ENCODE measurements at regions not wholly inside any gene's neighbourhood (a gene's known extent, or its start where the extent isn't known, plus 50 kb on each side); places are given as distances from the start of the nearest gene placed in this dataset.
"Not testable (repeated sequence)": the region's sequence is repeated elsewhere in the genome, so short reads cannot be mapped to it uniquely, and the experiment has no call there.

DNA sequence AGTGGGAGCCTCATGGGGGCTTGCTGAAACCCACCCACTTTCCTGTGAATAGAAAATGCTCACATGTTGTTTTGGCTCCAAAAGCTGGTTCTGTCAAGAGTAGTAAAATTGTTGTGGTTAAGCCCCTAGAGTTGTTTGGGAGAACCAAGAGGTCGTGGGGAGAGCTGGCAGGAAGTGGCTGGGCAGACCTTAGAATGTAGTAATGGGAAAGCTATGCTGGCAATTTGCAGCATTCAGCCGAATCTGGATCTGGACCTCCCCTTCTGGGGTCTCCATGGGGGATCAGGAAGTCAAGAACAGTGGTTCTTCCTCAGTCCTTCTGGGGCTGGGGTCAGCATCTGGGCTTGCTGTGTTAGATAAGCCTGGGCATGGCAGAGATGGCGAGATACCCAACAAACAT, 150.6 kb upstream of the TBX3 start (continued):
- TF ChIP-seq ZFP1 (CRISPR knock-in tag; IDR thresholded peaks at IDR 0.05) (no peak), CBX3 (IDR thresholded peaks at IDR 0.05; ENCODE audit: borderline replicate concordance in 1 of 2, low read length in 2 of 2) (no peak), NR3C1 (CRISPR knock-in tag; IDR thresholded peaks at IDR 0.05) (no peak), ILF3 (IDR thresholded peaks at IDR 0.05; ENCODE audit: borderline replicate concordance) (no peak), MTA1 (IDR thresholded peaks at IDR 0.05; ENCODE audit: borderline replicate concordance) (no peak)

DNA sequence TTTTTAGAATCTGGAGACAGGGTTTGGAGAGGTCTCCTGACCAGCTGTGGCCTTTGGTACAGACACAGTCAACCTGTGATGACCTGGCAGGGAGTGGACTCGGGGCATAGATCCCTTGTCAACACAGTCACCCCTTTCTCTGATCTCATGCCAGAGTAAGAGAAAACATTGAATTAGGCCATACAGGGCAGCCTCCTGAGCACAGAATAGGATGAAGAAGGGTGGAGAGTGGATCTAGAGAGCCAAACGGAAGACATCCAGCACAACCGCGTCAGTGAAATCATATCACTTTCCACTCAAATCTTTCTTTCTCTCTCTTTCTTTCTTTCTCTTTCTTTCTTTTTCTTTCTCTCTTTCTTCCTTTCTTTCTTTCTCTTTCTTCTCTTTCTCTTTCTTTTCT, 145.9 kb upstream of the TBX3 start:
- WGBS (ENCODE audit: insufficient coverage, low coverage, missing lambda C conversion rate), result 0% methylated on average over 4 of the region's 4 CpGs
- ChIA-PET POLR2A (no interaction called here), CTCF (ENCODE audit: low intra/inter-chr PET ratio) (no interaction called here)
- no peak overlapping the region for H3K4me2 ChIP-seq (ENCODE audit: insufficient read depth, low read length)
- no TSS peak for BruUV-seq (replicated peaks)
- no peaks in the 10 kb centered on the region for H3K9me3 ChIP-seq (replicated peaks; ENCODE audit: control insufficient read depth, insufficient read depth, low read depth, low read length)
- H3K27ac ChIP-seq (ENCODE audit: extremely low read depth, low read depth, low read length), result no peak overlapping the region
- H3K36me3 ChIP-seq (ENCODE audit: control insufficient read depth, insufficient read depth, low read length), result no peaks in the 10 kb centered on the region
- H3K4me1 ChIP-seq (replicated peaks in 1 of 2; ENCODE audit: control insufficient read depth in 2 of 2, insufficient read depth in 2 of 2, low read length in 2 of 2), result no peaks in the 10 kb centered on the region
- no peaks in the 10 kb centered on the region for H3K79me2 ChIP-seq (ENCODE audit: control insufficient read depth, insufficient read depth, low read length)
- FAIRE-seq, result no peak
- TF ChIP-seq, protein P1, sequence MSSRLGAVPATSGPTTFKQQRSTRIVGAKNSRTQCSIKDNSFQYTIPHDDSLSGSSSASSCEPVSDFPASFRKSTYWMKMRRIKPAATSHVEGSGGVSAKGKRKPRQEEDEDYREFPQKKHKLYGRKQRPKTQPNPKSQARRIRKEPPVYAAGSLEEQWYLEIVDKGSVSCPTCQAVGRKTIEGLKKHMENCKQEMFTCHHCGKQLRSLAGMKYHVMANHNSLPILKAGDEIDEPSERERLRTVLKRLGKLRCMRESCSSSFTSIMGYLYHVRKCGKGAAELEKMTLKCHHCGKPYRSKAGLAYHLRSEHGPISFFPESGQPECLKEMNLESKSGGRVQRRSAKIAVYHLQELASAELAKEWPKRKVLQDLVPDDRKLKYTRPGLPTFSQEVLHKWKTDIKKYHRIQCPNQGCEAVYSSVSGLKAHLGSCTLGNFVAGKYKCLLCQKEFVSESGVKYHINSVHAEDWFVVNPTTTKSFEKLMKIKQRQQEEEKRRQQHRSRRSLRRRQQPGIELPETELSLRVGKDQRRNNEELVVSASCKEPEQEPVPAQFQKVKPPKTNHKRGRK (tag; IDR thresholded peaks at IDR 0.05), result 0 out of 2 replicates have a peak, but pooled peaks have one; percentile 36
- TF ChIP-seq NFIX (CRISPR knock-in tag; IDR thresholded peaks at IDR 0.05; ENCODE audit: low read depth), result no peak
- no peak for TF ChIP-seq POLR2AphosphoS5 (IDR thresholded peaks at IDR 0.05; ENCODE audit: control insufficient read depth, insufficient read depth, low read depth, low read length)
- H3K27me3 ChIP-seq (ENCODE audit: control insufficient read depth in 2 of 2, insufficient read depth in 2 of 2, low read length in 2 of 2), result no peaks in the 10 kb centered on the region; a peak in 1 of 5 replicates
- in situ Hi-C loops (cut with MboI), result no loop called here
- no peak overlapping the region for H2AFZ ChIP-seq (ENCODE audit: low read depth, low read length)
- no peak for ATAC-seq
- no peak overlapping the region for H3K9ac ChIP-seq (ENCODE audit: insufficient read depth in 1 of 2, low read depth in 2 of 2, low read length in 2 of 2)
- intact Hi-C loops (cut with micrococcal nuclease), result no loop called here
- DNase-seq (ENCODE audit: extremely low read depth in 1 of 4, low spot score in 3 of 4), result no peak
- H3K9me1 ChIP-seq (ENCODE audit: control insufficient read depth, insufficient read depth, low read length), result no peaks in the 10 kb centered on the region
- H4K20me1 ChIP-seq (replicated peaks; ENCODE audit: control insufficient read depth, insufficient read depth, low read length), result no peaks in the 10 kb centered on the region
- H3K4me3 ChIP-seq, result no peak overlapping the region

DNA sequence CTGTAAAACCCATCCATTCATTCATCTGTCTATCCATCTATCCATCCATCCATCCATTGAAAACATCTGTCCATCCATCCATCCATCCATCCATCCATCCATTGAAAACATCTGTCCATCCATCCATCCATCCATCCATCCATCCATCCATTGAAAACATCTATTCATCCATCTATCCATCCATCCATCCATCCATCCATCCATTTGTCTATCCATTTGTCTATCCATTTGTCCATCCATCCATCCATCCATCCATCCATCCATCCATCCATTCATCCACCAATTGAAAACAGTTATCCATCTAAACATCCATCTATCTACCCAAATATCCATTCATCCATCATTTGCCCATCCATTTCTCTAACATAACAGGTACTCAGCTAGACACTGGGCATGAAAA, 145.3 kb upstream of the TBX3 start:
- ATAC-seq; H3K9me3 ChIP-seq (replicated peaks; ENCODE audit: control insufficient read depth, insufficient read depth, low read depth, low read length); H3K9ac ChIP-seq (ENCODE audit: insufficient read depth in 1 of 2, low read depth in 2 of 2, low read length in 2 of 2); H3K4me2 ChIP-seq (ENCODE audit: insufficient read depth, low read length); in situ Hi-C loops (cut with MboI); H4K20me1 ChIP-seq (replicated peaks; ENCODE audit: control insufficient read depth, insufficient read depth, low read length); H2AFZ ChIP-seq (ENCODE audit: low read depth, low read length); BruUV-seq (replicated peaks); CTCF ChIA-PET (ENCODE audit: low intra/inter-chr PET ratio); FAIRE-seq; H3K36me3 ChIP-seq (ENCODE audit: control insufficient read depth, insufficient read depth, low read length); H3K79me2 ChIP-seq (ENCODE audit: control insufficient read depth, insufficient read depth, low read length); intact Hi-C loops (cut with micrococcal nuclease); H3K9me1 ChIP-seq (ENCODE audit: control insufficient read depth, insufficient read depth, low read length); DNase-seq (ENCODE audit: extremely low read depth in 1 of 4, low spot score in 3 of 4); H3K27ac ChIP-seq (ENCODE audit: extremely low read depth, low read depth, low read length); H3K4me1 ChIP-seq (replicated peaks in 1 of 2; ENCODE audit: control insufficient read depth in 2 of 2, insufficient read depth in 2 of 2, low read length in 2 of 2); H3K4me3 ChIP-seq; POLR2A ChIA-PET; H3K27me3 ChIP-seq (ENCODE audit: control insufficient read depth in 2 of 2, insufficient read depth in 2 of 2, low read length in 2 of 2): not testable (repeated sequence)

Measured in K562 (cell line).